ENCODE measurements at regions not wholly inside any gene's neighbourhood (a gene's known extent, or its start where the extent isn't known, plus 50 kb on each side); places are given as distances from the start of the nearest gene placed in this dataset.

DNA sequence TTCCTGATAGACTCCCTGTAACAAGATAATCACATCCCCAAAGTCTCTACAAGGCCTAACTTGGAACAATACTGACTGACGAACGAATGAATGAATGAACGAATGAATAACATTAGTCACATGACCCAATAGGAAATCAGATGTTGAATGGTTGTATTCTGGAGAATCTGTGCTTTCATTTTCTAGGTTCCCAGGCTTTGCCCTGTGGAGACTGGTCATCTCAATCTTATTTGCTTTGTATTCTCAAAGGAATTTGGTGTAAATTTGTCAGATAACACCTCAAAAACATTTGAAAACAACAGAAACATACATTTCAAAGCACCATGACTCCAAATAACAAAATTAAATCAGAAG is 69.6 kb upstream of the COL1A2 start:
- no peak for FAIRE-seq
- no peak for DNase-seq (ENCODE audit: insufficient read length)
- TF ChIP-seq TAF1 (IDR thresholded peaks at IDR 0.05; ENCODE audit: borderline replicate concordance, low read depth, low read length), result no peak
- no peak for TF ChIP-seq POLR2A (IDR thresholded peaks at IDR 0.05; ENCODE audit: low read depth, low read length)
- TF ChIP-seq POLR2AphosphoS5 (IDR thresholded peaks at IDR 0.05; ENCODE audit: low read depth, low read length), result no peak

DNA sequence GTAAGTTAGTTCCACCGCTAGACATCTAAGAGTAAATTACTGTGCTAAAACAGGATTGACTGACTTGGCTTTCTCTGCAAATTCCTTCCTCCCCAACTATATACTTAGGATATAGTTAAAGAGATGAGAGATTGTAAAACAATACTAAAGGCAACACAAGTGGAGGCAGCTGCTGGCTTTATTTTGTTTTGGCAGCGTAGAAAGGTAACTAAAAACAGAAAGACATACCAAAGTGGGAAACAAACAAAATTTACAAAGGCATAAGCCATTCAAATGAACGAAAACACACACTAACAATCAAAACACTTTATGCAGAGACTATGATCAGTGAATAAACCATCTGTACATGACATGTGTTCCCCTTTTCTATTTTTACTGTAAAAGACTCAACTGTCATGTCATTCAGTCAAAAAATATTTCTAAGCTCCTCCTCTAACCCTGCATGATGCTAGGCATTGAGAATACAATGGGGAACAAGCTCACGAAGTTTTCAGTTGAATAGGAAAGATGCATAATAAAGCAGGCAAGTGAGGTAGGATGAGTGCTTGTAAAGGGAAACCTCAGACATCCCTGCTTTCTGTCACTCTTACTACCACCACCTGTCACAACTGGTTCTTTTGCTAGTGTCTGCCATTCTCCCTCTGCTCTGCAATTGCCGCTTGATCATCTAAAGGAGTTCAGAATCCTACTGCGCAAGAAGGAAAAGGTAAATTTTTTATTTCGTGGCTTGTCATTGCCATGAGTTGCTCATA is 64.2 kb upstream of the COL1A2 start:
- no peak for FAIRE-seq
- DNase-seq (ENCODE audit: insufficient read length), result no peak

DNA sequence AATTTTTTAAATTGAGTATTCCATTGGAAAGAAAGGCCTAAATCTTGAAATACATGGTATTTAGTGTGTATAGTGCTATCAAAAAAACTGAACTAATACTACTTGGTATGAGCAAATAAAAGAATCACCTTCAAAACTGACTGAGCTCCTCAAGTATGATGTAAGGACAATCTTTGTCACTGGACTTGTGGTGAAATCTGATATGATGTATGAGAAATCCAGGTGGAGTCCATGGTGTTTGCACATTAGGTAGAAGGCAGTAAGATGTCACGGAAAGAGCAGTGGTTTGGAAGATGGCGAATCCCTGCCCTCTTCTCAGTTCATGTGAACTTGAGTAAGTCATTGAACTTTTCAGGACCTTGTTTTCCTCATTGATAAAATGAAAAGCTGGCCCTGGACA is 62.1 kb upstream of the COL1A2 start:
- FAIRE-seq (no peak), DNase-seq (ENCODE audit: insufficient read length) (no peak)
- TF ChIP-seq POLR2AphosphoS5 (IDR thresholded peaks at IDR 0.05; ENCODE audit: low read depth, low read length) (no peak), POLR2A (IDR thresholded peaks at IDR 0.05; ENCODE audit: low read depth, low read length) (no peak), TAF1 (IDR thresholded peaks at IDR 0.05; ENCODE audit: borderline replicate concordance, low read depth, low read length) (no peak)

More for the DNA sequence above, 64.2 kb upstream of the COL1A2 start:
- TF ChIP-seq POLR2AphosphoS5 (IDR thresholded peaks at IDR 0.05; ENCODE audit: low read depth, low read length), result no peak
- TF ChIP-seq TAF1 (IDR thresholded peaks at IDR 0.05; ENCODE audit: borderline replicate concordance, low read depth, low read length), result no peak
- no peak for TF ChIP-seq POLR2A (IDR thresholded peaks at IDR 0.05; ENCODE audit: low read depth, low read length)

DNA sequence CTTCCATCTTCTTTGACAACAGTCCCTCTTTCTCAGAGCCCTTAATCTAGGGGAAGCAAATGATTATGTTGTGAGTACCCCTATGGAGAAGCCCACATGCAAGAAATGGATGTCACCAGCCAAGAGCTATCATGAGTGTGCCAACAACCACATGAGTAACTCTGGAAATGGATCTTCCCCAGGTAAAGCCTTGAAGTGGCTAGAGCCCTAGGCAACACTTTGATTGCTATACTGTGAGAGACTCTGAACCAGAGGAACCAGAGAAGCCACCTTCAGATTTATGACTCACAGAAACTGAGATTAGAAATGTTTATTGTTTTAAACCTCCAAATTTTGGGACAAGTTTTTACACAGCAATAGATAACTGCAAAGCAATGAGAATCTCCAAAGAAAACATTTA is 60.9 kb upstream of the COL1A2 start:
- TF ChIP-seq POLR2A (IDR thresholded peaks at IDR 0.05; ENCODE audit: low read depth, low read length) (no peak), POLR2AphosphoS5 (IDR thresholded peaks at IDR 0.05; ENCODE audit: low read depth, low read length) (no peak), TAF1 (IDR thresholded peaks at IDR 0.05; ENCODE audit: borderline replicate concordance, low read depth, low read length) (no peak)
- no peak for FAIRE-seq
- DNase-seq (ENCODE audit: insufficient read length), result no peak

DNA sequence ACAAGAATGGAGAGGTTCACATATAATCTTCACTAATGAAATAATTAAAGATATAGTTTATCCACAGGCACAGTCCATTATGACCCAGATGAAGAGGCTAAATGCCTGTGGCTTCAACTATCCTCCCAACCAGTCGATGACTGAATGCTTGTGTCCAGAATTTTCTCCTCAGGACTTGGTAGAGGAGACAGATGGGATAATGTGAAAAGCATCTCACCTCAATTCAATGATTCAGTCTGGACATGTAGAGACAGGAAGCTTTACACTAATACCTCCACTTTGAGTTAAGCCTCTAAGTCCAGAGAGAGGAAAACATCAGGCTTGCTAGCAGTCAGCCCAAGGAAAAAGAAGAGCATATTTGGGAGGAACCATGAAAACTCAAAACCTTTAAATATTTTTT is 59.1 kb upstream of the COL1A2 start:
- FAIRE-seq (no peak), DNase-seq (ENCODE audit: insufficient read length) (no peak)
- TF ChIP-seq POLR2A (IDR thresholded peaks at IDR 0.05; ENCODE audit: low read depth, low read length) (no peak), TAF1 (IDR thresholded peaks at IDR 0.05; ENCODE audit: borderline replicate concordance, low read depth, low read length) (no peak), POLR2AphosphoS5 (IDR thresholded peaks at IDR 0.05; ENCODE audit: low read depth, low read length) (no peak)

GRCh38 chr7:94336009-94336408 is 58.7 kb upstream of the COL1A2 start:
- no peak for TF ChIP-seq POLR2AphosphoS5 (IDR thresholded peaks at IDR 0.05; ENCODE audit: low read depth, low read length)
- TF ChIP-seq TAF1 (IDR thresholded peaks at IDR 0.05; ENCODE audit: borderline replicate concordance, low read depth, low read length), result no peak
- no peak for TF ChIP-seq POLR2A (IDR thresholded peaks at IDR 0.05; ENCODE audit: low read depth, low read length)
- FAIRE-seq, result no peak
- DNase-seq (ENCODE audit: insufficient read length), result no peak

- TF ChIP-seq TAF1 (IDR thresholded peaks at IDR 0.05; ENCODE audit: borderline replicate concordance, low read depth, low read length) (no peak), POLR2A (IDR thresholded peaks at IDR 0.05; ENCODE audit: low read depth, low read length) (no peak), POLR2AphosphoS5 (IDR thresholded peaks at IDR 0.05; ENCODE audit: low read depth, low read length) (no peak)
- DNase-seq (ENCODE audit: insufficient read length), result no peak
- FAIRE-seq, result no peak
Observed at GRCh38 chr7:94338921-94339371, 55.7 kb upstream of the COL1A2 start.

DNA sequence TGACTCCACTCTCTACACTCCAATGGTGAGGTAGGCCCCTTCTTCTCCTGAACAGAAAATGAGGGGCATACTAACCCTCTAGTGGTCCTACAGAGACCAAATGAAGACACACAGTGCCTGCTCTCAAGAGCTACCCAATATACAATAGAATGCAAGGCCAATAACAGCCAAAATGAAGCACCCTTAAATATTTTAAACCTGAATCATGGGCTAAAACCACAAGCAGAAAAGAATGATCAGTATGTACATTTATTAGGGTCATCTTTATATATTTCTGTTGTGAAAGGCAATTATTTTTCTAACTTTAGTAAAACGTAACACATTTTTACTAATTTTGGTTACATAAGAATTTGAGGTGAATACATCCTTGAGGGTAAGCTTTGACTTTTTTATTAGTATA is 49.9 kb upstream of the COL1A2 start:
- no peak for TF ChIP-seq POLR2A (IDR thresholded peaks at IDR 0.05; ENCODE audit: low read depth, low read length)
- no peak for TF ChIP-seq TAF1 (IDR thresholded peaks at IDR 0.05; ENCODE audit: borderline replicate concordance, low read depth, low read length)
- TF ChIP-seq POLR2AphosphoS5 (IDR thresholded peaks at IDR 0.05; ENCODE audit: low read depth, low read length), result no peak
- no peak for DNase-seq (ENCODE audit: insufficient read length)
- no peak for FAIRE-seq
